ENCODE measurements at regions not wholly inside any gene's neighbourhood (a gene's known extent, or its start where the extent isn't known, plus 50 kb on each side); places are given as distances from the start of the nearest gene placed in this dataset.
"Not testable (repeated sequence)": the region's sequence is repeated elsewhere in the genome, so short reads cannot be mapped to it uniquely, and the experiment has no call there.

DNA sequence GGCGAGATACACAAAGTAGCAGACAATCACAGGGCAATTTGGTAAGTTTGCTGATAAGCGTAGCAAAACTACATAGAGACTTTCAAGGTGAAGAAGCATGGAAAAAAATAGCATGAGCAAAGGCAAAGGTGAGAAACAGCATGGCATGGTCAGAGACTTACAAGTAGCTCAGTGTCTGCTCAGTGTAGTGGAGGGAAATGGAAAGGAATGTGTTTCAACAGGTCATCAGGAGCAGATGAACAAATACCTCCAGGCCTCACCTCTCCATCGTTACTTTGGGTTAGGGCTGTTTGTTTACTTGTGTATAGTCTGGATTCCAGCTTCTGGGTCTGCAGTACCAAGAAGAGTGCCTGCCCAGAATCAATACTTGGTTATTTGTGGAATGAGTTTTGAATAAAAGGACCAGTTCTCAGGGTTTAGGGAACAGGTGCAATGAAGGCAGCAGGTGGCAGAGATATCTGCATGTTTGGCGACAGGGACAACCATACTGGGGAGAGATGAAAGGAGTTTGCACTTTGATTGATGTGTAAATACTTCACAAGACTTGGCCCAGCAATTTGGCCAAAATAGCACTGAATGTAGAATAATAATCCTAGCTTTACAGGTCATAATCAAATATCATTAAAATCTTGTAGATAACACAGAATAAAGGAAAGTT is 97.0 kb upstream of the FGGY start:
- Histone ChIP-seq H3K27ac (ENCODE audit: low read depth, low read length) (no peak overlapping the region), H3K27me3 (ENCODE audit: control insufficient read depth, insufficient read depth, low read length) (no peaks in the 10 kb centered on the region), H3K36me3 (ENCODE audit: control insufficient read depth, insufficient read depth, low read length) (no peaks in the 10 kb centered on the region), H3K4me1 (ENCODE audit: control insufficient read depth, insufficient read depth, low read length) (no peaks in the 10 kb centered on the region), H3K4me3 (ENCODE audit: low read length) (no peak overlapping the region), H3K9ac (ENCODE audit: low read length) (no peak overlapping the region)

DNA sequence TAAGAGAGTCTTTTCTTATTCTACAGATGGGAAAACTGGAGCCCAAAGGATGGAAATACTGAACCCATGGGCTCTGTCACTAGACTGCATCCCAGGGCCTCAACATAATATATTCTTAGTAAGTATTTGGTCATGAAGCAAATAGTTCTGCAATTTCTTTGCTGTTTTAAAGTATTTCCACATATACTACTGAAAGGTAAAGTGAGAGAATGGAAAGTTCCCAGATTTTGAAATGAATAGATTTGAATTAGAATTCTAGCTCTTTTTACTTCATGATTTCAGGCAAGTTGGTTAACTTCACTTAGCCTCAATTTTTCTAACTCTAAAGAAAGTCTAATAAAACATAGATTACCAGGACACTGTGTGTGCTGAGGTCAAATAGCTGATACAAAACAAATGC is 95.6 kb upstream of the FGGY start:
- H3K27ac ChIP-seq (ENCODE audit: low read depth, low read length): no peak overlapping the region
- no peak overlapping the region for H3K4me3 ChIP-seq (ENCODE audit: low read length)
- H3K4me1 ChIP-seq (ENCODE audit: control insufficient read depth, insufficient read depth, low read length): no peaks in the 10 kb centered on the region
- H3K9ac ChIP-seq (ENCODE audit: low read length): no peak overlapping the region
- no peaks in the 10 kb centered on the region for H3K27me3 ChIP-seq (ENCODE audit: control insufficient read depth, insufficient read depth, low read length)
- H3K36me3 ChIP-seq (ENCODE audit: control insufficient read depth, insufficient read depth, low read length): no peaks in the 10 kb centered on the region

- H3K27ac ChIP-seq (ENCODE audit: low read depth, low read length): no peak overlapping the region
- H3K4me1 ChIP-seq (ENCODE audit: control insufficient read depth, insufficient read depth, low read length): no peaks in the 10 kb centered on the region
Observed at GRCh38 chr1:59202455-59202854, 94.4 kb upstream of the FGGY start.

GRCh38 chr1:59204001-59204400 is 92.9 kb upstream of the FGGY start:
- Histone ChIP-seq H3K9ac (ENCODE audit: low read length) (no peak overlapping the region), H3K4me3 (ENCODE audit: low read length) (no peak overlapping the region), H3K27ac (ENCODE audit: low read depth, low read length) (no peak overlapping the region), H3K36me3 (ENCODE audit: control insufficient read depth, insufficient read depth, low read length) (no peaks in the 10 kb centered on the region), H3K4me1 (ENCODE audit: control insufficient read depth, insufficient read depth, low read length) (no peaks in the 10 kb centered on the region), H3K27me3 (ENCODE audit: control insufficient read depth, insufficient read depth, low read length) (no peaks in the 10 kb centered on the region)

More at GRCh38 chr1:59202455-59202854, 94.4 kb upstream of the FGGY start:
- no peaks in the 10 kb centered on the region for H3K27me3 ChIP-seq (ENCODE audit: control insufficient read depth, insufficient read depth, low read length)
- H3K36me3 ChIP-seq (ENCODE audit: control insufficient read depth, insufficient read depth, low read length): no peaks in the 10 kb centered on the region
- H3K4me3 ChIP-seq (ENCODE audit: low read length): no peak overlapping the region
- H3K9ac ChIP-seq (ENCODE audit: low read length): no peak overlapping the region

GRCh38 chr1:59206616-59207015 is 90.3 kb upstream of the FGGY start:
- H3K27me3 ChIP-seq (ENCODE audit: control insufficient read depth, insufficient read depth, low read length); H3K4me1 ChIP-seq (ENCODE audit: control insufficient read depth, insufficient read depth, low read length); H3K4me3 ChIP-seq (ENCODE audit: low read length); H3K36me3 ChIP-seq (ENCODE audit: control insufficient read depth, insufficient read depth, low read length); H3K27ac ChIP-seq (ENCODE audit: low read depth, low read length); H3K9ac ChIP-seq (ENCODE audit: low read length): not testable (repeated sequence)

DNA sequence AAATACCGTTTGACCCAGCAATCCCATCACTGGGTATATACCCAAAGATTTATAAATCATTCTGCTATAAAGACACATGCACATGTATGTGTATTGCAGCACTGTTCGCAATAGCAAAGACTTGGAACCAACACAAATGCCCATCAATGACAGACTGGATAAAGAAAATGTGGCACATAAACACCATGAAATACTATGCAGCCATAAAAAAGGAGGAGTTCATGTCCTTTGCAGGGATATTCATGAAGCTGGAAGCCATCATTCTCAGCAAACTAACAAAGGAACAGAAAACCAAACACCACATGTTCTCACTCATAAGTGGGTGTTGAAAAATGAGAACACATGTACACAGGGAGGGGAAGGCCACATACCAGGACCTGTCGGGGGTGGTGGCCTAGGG is 86.5 kb upstream of the FGGY start:
- not testable (repeated sequence) for H3K36me3 ChIP-seq (ENCODE audit: control insufficient read depth, insufficient read depth, low read length); H3K27ac ChIP-seq (ENCODE audit: low read depth, low read length); H3K9ac ChIP-seq (ENCODE audit: low read length); H3K27me3 ChIP-seq (ENCODE audit: control insufficient read depth, insufficient read depth, low read length); H3K4me3 ChIP-seq (ENCODE audit: low read length); H3K4me1 ChIP-seq (ENCODE audit: control insufficient read depth, insufficient read depth, low read length)

GRCh38 chr1:59212706-59213105 is 84.2 kb upstream of the FGGY start:
- Histone ChIP-seq H3K36me3 (ENCODE audit: control insufficient read depth, insufficient read depth, low read length) (no peaks in the 10 kb centered on the region), H3K9ac (ENCODE audit: low read length) (no peak overlapping the region), H3K27me3 (ENCODE audit: control insufficient read depth, insufficient read depth, low read length) (no peaks in the 10 kb centered on the region), H3K27ac (ENCODE audit: low read depth, low read length) (no peak overlapping the region), H3K4me1 (ENCODE audit: control insufficient read depth, insufficient read depth, low read length) (no peaks in the 10 kb centered on the region), H3K4me3 (ENCODE audit: low read length) (no peak overlapping the region)

- Histone ChIP-seq H3K27ac (ENCODE audit: low read depth, low read length) (no peak overlapping the region), H3K4me3 (ENCODE audit: low read length) (no peak overlapping the region), H3K4me1 (ENCODE audit: control insufficient read depth, insufficient read depth, low read length) (no peaks in the 10 kb centered on the region), H3K27me3 (ENCODE audit: control insufficient read depth, insufficient read depth, low read length) (no peaks in the 10 kb centered on the region), H3K36me3 (ENCODE audit: control insufficient read depth, insufficient read depth, low read length) (no peaks in the 10 kb centered on the region), H3K9ac (ENCODE audit: low read length) (no peak overlapping the region)
Observed at GRCh38 chr1:59214248-59215208, 82.4 kb upstream of the FGGY start.

GRCh38 chr1:59215766-59216291 is 81.1 kb upstream of the FGGY start:
- H3K4me3 ChIP-seq (ENCODE audit: low read length): no peak overlapping the region
- H3K4me1 ChIP-seq (ENCODE audit: control insufficient read depth, insufficient read depth, low read length): no peaks in the 10 kb centered on the region
- no peak overlapping the region for H3K9ac ChIP-seq (ENCODE audit: low read length)
- H3K27ac ChIP-seq (ENCODE audit: low read depth, low read length): no peak overlapping the region
- no peaks in the 10 kb centered on the region for H3K36me3 ChIP-seq (ENCODE audit: control insufficient read depth, insufficient read depth, low read length)
- no peaks in the 10 kb centered on the region for H3K27me3 ChIP-seq (ENCODE audit: control insufficient read depth, insufficient read depth, low read length)

GRCh38 chr1:59217439-59217838 is 79.5 kb upstream of the FGGY start:
- not testable (repeated sequence) for H3K36me3 ChIP-seq (ENCODE audit: control insufficient read depth, insufficient read depth, low read length); H3K27me3 ChIP-seq (ENCODE audit: control insufficient read depth, insufficient read depth, low read length); H3K27ac ChIP-seq (ENCODE audit: low read depth, low read length); H3K4me3 ChIP-seq (ENCODE audit: low read length); H3K4me1 ChIP-seq (ENCODE audit: control insufficient read depth, insufficient read depth, low read length); H3K9ac ChIP-seq (ENCODE audit: low read length)

GRCh38 chr1:59218521-59219236 is 78.2 kb upstream of the FGGY start:
- Histone ChIP-seq H3K4me1 (ENCODE audit: control insufficient read depth, insufficient read depth, low read length) (no peaks in the 10 kb centered on the region), H3K4me3 (ENCODE audit: low read length) (no peak overlapping the region), H3K27me3 (ENCODE audit: control insufficient read depth, insufficient read depth, low read length) (no peaks in the 10 kb centered on the region), H3K9ac (ENCODE audit: low read length) (no peak overlapping the region), H3K36me3 (ENCODE audit: control insufficient read depth, insufficient read depth, low read length) (no peaks in the 10 kb centered on the region), H3K27ac (ENCODE audit: low read depth, low read length) (no peak overlapping the region)

- Histone ChIP-seq H3K27ac (ENCODE audit: low read depth, low read length) (no peak overlapping the region), H3K4me3 (ENCODE audit: low read length) (no peak overlapping the region), H3K9ac (ENCODE audit: low read length) (no peak overlapping the region), H3K27me3 (ENCODE audit: control insufficient read depth, insufficient read depth, low read length) (no peaks in the 10 kb centered on the region), H3K4me1 (ENCODE audit: control insufficient read depth, insufficient read depth, low read length) (no peaks in the 10 kb centered on the region), H3K36me3 (ENCODE audit: control insufficient read depth, insufficient read depth, low read length) (no peaks in the 10 kb centered on the region)
Observed at GRCh38 chr1:59219916-59220315, 77.0 kb upstream of the FGGY start.
